HG03565 (cell line): ENCODE measurements at regions not wholly inside any gene's neighbourhood (a gene's known extent, or its start where the extent isn't known, plus 50 kb on each side); places are given as distances from the start of the nearest gene placed in this dataset.

Source experiments
- ATAC-seq: cut with Tn5 transposase; IDR thresholded peaks from one replicate; pipeline ENCODE4 v1.9.1; 2021; ENCODE audit warnings: mild to moderate bottlenecking, moderate library complexity; ENCODE audit not compliant: unreplicated experiment

GRCh38 chr9:10674586-10674985 lies 61.8 kb upstream of the PTPRD start:
- no peak for ATAC-seq

- ATAC-seq = no peak
These were observed 65.2 kb upstream of the PTPRD start for GRCh38 chr9:10678010-10678409.

- ATAC-seq = no peak
These were observed 66.0 kb upstream of the PTPRD start for GRCh38 chr9:10678790-10679189.

GRCh38 chr9:10686943-10687342 lies 74.1 kb upstream of the PTPRD start:
- no peak for ATAC-seq

GRCh38 chr9:10690546-10690945 lies 77.7 kb upstream of the PTPRD start:
- no peak for ATAC-seq

- no peak for ATAC-seq
These were observed 84.2 kb upstream of the PTPRD start for GRCh38 chr9:10697044-10697443.

- ATAC-seq = no peak
These were observed 87.5 kb upstream of the PTPRD start for GRCh38 chr9:10700291-10700690.

- no peak for ATAC-seq
These were observed 88.1 kb upstream of the PTPRD start for GRCh38 chr9:10700915-10701314.

GRCh38 chr9:10701906-10702305 lies 89.1 kb upstream of the PTPRD start:
- ATAC-seq = no peak

- ATAC-seq = no peak
These were observed 90.3 kb upstream of the PTPRD start for GRCh38 chr9:10703139-10703538.

GRCh38 chr9:10704720-10705119 lies 91.9 kb upstream of the PTPRD start:
- no peak for ATAC-seq

GRCh38 chr9:10705383-10705782 lies 92.6 kb upstream of the PTPRD start:
- ATAC-seq = no peak

- ATAC-seq = no peak
These were observed 94.0 kb upstream of the PTPRD start for GRCh38 chr9:10706788-10707187.

- no peak for ATAC-seq
These were observed 108.5 kb upstream of the PTPRD start for GRCh38 chr9:10721301-10721700.

GRCh38 chr9:10729213-10729612 lies 116.4 kb upstream of the PTPRD start:
- no peak for ATAC-seq

- no peak for ATAC-seq
These were observed 131.9 kb upstream of the PTPRD start for GRCh38 chr9:10744669-10745068.

- no peak for ATAC-seq
These were observed 140.7 kb upstream of the PTPRD start for GRCh38 chr9:10753474-10753873.

- no peak for ATAC-seq
These were observed 151.7 kb upstream of the PTPRD start for GRCh38 chr9:10764481-10764880.

- ATAC-seq = no peak
These were observed 160.3 kb upstream of the PTPRD start for GRCh38 chr9:10773136-10773535.

GRCh38 chr9:10774051-10774450 lies 161.2 kb upstream of the PTPRD start:
- no peak for ATAC-seq

GRCh38 chr9:10785255-10785654 lies 172.5 kb upstream of the PTPRD start:
- no peak for ATAC-seq

GRCh38 chr9:10793306-10793705 lies 180.5 kb upstream of the PTPRD start:
- no peak for ATAC-seq

- no peak for ATAC-seq
These were observed 191.7 kb upstream of the PTPRD start for GRCh38 chr9:10804486-10804885.

GRCh38 chr9:10806868-10807267 lies 194.1 kb upstream of the PTPRD start:
- no peak for ATAC-seq
